H9 (cell line): ENCODE measurements at regions not wholly inside any gene's neighbourhood (a gene's known extent, or its start where the extent isn't known, plus 50 kb on each side); places are given as distances from the start of the nearest gene placed in this dataset.

Experiments
- DNase-seq: peaks from one replicate; pipeline ENCODE4 v3.0.0-alpha.2; 2017
- H2AFZ ChIP-seq: one replicate; pipeline ENCODE4 v1.6.1; 2013; ENCODE audit warnings: mild to moderate bottlenecking, low read length, control low read depth, moderate library complexity
- H2AK5ac ChIP-seq: 2 replicates; pipeline ENCODE4 v1.6.1; 2013; ENCODE audit warnings: low read length, control low read depth, mixed read lengths; ENCODE audit not compliant: insufficient read length
- H2BK120ac ChIP-seq: one replicate; pipeline ENCODE4 v1.6.1; 2013; ENCODE audit warnings: low read depth, mild to moderate bottlenecking, low read length, control low read depth, inconsistent platforms; ENCODE audit not compliant: poor library complexity, severe bottlenecking
- H2BK12ac ChIP-seq: 2 replicates; pipeline ENCODE4 v1.6.1; 2013; ENCODE audit warnings: low read length, control low read depth, mixed read lengths, low read depth; ENCODE audit not compliant: insufficient read length
- H2BK15ac ChIP-seq: 2 replicates; pipeline ENCODE4 v1.6.1; 2013; ENCODE audit warnings: low read depth, low read length, control low read depth
- H2BK20ac ChIP-seq: one replicate; pipeline ENCODE4 v1.6.1; 2013; ENCODE audit warnings: low read depth, mild to moderate bottlenecking, low read length, control low read depth, inconsistent platforms; ENCODE audit not compliant: poor library complexity, severe bottlenecking
- H2BK5ac ChIP-seq: 2 replicates; pipeline ENCODE4 v1.6.1; 2013; ENCODE audit warnings: low read length, control low read depth, mixed read lengths; ENCODE audit not compliant: insufficient read length
- H3K14ac ChIP-seq: 2 replicates; pipeline ENCODE4 v1.6.1; 2013; ENCODE audit warnings: low read length, control low read depth; ENCODE audit not compliant: insufficient read depth
- H3K18ac ChIP-seq: 2 replicates; pipeline ENCODE4 v1.6.1; 2013; ENCODE audit warnings: low read depth, mild to moderate bottlenecking, mixed read lengths, low read length, control low read depth; ENCODE audit not compliant: insufficient read length
- H3K23ac ChIP-seq: 2 replicates; pipeline ENCODE4 v1.6.1; 2013; ENCODE audit warnings: low read length, control low read depth, mixed read lengths, low read depth; ENCODE audit not compliant: insufficient read length
- H3K23me2 ChIP-seq: 2 replicates; pipeline ENCODE4 v1.6.1; 2013; ENCODE audit warnings: low read depth, mild to moderate bottlenecking, mixed read lengths, low read length, control low read depth; ENCODE audit not compliant: insufficient read length, poor library complexity, severe bottlenecking
- H3K27ac ChIP-seq: 2 replicates; pipeline ENCODE4 v1.5.1; 2013; ENCODE audit warnings: low read length, control low read depth, mixed read lengths, low read depth; ENCODE audit not compliant: insufficient read length
- H3K27me3 ChIP-seq: 2 replicates; pipeline ENCODE4 v1.6.1; 2013; ENCODE audit warnings: low read length, control low read depth, inconsistent platforms; ENCODE audit not compliant: insufficient read depth
- H3K4ac ChIP-seq: 2 replicates; pipeline ENCODE4 v1.6.1; 2013; ENCODE audit warnings: low read depth, mild to moderate bottlenecking, control low read depth, inconsistent platforms, low read length, moderate library complexity
- H3K4me1 ChIP-seq: 2 replicates; pipeline ENCODE4 v1.6.1; 2013; ENCODE audit warnings: low read length, control low read depth, inconsistent platforms; ENCODE audit not compliant: insufficient read depth
- H3K4me2 ChIP-seq: 2 replicates; pipeline ENCODE4 v1.6.1; 2013; ENCODE audit warnings: low read length, control low read depth, mixed read lengths; ENCODE audit not compliant: insufficient read length, insufficient read depth
- H3K56ac ChIP-seq: 2 replicates; pipeline ENCODE4 v1.6.1; 2013; ENCODE audit warnings: low read depth, mild to moderate bottlenecking, mixed read lengths, low read length, control low read depth; ENCODE audit not compliant: insufficient read length
- H3K79me1 ChIP-seq: 2 replicates; pipeline ENCODE4 v1.6.1; 2013; ENCODE audit warnings: low read depth, mild to moderate bottlenecking, moderate library complexity, low read length, control low read depth, inconsistent platforms; ENCODE audit not compliant: insufficient read depth, poor library complexity, severe bottlenecking
- H3K79me2 ChIP-seq: 2 replicates; pipeline ENCODE4 v1.6.1; 2013; ENCODE audit warnings: low read length, control low read depth, inconsistent platforms; ENCODE audit not compliant: insufficient read depth
- H3K9ac ChIP-seq: 2 replicates; pipeline ENCODE4 v1.6.1; 2013; ENCODE audit warnings: low read length, control low read depth, mixed read lengths; ENCODE audit not compliant: insufficient read length; ENCODE audit errors: extremely low read depth
- H3K9me3 ChIP-seq: one replicate; pipeline ENCODE4 v1.6.1; 2013; ENCODE audit warnings: low read depth, low read length, inconsistent platforms; ENCODE audit not compliant: control insufficient read depth
- H3T11ph ChIP-seq: one replicate; pipeline ENCODE4 v1.6.1; 2013; ENCODE audit warnings: mild to moderate bottlenecking, low read length, control low read depth, inconsistent platforms
- H4K20me1 ChIP-seq: one replicate; pipeline ENCODE4 v1.6.1; 2013; ENCODE audit not compliant: control insufficient read depth, insufficient read length, insufficient read depth
- H4K5ac ChIP-seq: 2 replicates; pipeline ENCODE4 v1.6.1; 2013; ENCODE audit warnings: low read depth, mild to moderate bottlenecking, mixed read lengths, low read length, control low read depth; ENCODE audit not compliant: insufficient read length
- H4K8ac ChIP-seq: replicated peaks from 2 replicates; pipeline ENCODE4 v1.6.1; 2013; ENCODE audit warnings: low read length, control low read depth, mixed read lengths, low read depth; ENCODE audit not compliant: insufficient read length
- H4K91ac ChIP-seq: 2 replicates; pipeline ENCODE4 v1.6.1; 2013; ENCODE audit warnings: low read depth, mild to moderate bottlenecking, moderate library complexity, mixed read lengths, low read length, control low read depth; ENCODE audit not compliant: insufficient read length
- H3K27ac Mint-ChIP-seq, 3 experiments: 2 replicates in 2 of 3; 3 replicates in 1 of 3; pipeline ENCODE4 v1.8.0; 2020 to 2021; ENCODE audit warnings: mixed read lengths in 3 of 3, mild to moderate bottlenecking in 1 of 3, moderate library complexity in 1 of 3
- H3K27me3 Mint-ChIP-seq: 2 replicates; pipeline ENCODE4 v1.8.0; 2021; ENCODE audit warnings: low read depth, mild to moderate bottlenecking, moderate library complexity, mixed read lengths
- H3K36me3 Mint-ChIP-seq, 3 experiments: 2 replicates in 2 of 3; 3 replicates in 1 of 3; pipeline ENCODE4 v1.8.0; 2020 to 2021; ENCODE audit warnings: low read depth in 3 of 3, mixed read lengths in 3 of 3; ENCODE audit not compliant: insufficient read depth in 1 of 3
- H3K4me1 Mint-ChIP-seq, 2 experiments: 2 replicates each; pipeline ENCODE4 v1.8.0; 2020; ENCODE audit warnings: mixed read lengths in 2 of 2
- H3K4me3 Mint-ChIP-seq, 2 experiments: 2 replicates in 1 of 2; 3 replicates in 1 of 2; pipeline ENCODE4 v1.8.0; 2020 to 2021; ENCODE audit warnings: mild to moderate bottlenecking in 2 of 2, mixed read lengths in 2 of 2, moderate library complexity in 1 of 2
- H3K9me3 Mint-ChIP-seq, 2 experiments: 2 replicates in 1 of 2; 3 replicates in 1 of 2; pipeline ENCODE4 v1.8.0; 2020; ENCODE audit warnings: mild to moderate bottlenecking in 2 of 2, mixed read lengths in 2 of 2, moderate library complexity in 1 of 2
- CTCF ChIP-seq: fragments of 200-600 bp; sonication (generic); conservative IDR thresholded peaks from 3 replicates; pipeline ENCODE4 v1.8.0; 2021; ENCODE audit warnings: antibody characterized with exemption, mild to moderate bottlenecking
- WGBS: extraction: QIAGEN DNeasy Blood & Tissue Kit; methylation state at CpG from one replicate; pipeline ENCODE4 v1.1.7; 2013; ENCODE audit warnings: missing lambda C conversion rate, low lambda C conversion rate, mixed read lengths; ENCODE audit not compliant: insufficient read length; ENCODE audit errors: extremely low coverage; 5-methylcytosine and 5-hydroxymethylcytosine counted together

GRCh38 chr14:34177466-34177865 is 226.6 kb upstream of the EGLN3 start:
- no peaks in the 10 kb centered on the region for H3K36me3 Mint-ChIP-seq
- H3K14ac ChIP-seq = no peak overlapping the region
- H3K23me2 ChIP-seq = no peaks in the 10 kb centered on the region
- WGBS = no CpG with 5 or more reads among the region's 2 CpGs
- H3K4me1 ChIP-seq = no peaks in the 10 kb centered on the region
- no peak for DNase-seq
- H3T11ph ChIP-seq = no peak overlapping the region
- H3K4me3 Mint-ChIP-seq = no peak overlapping the region
- H3K79me1 ChIP-seq = no peaks in the 10 kb centered on the region
- no peaks in the 10 kb centered on the region for H3K27me3 Mint-ChIP-seq
- H4K91ac ChIP-seq = no peak overlapping the region
- H2BK20ac ChIP-seq = no peak overlapping the region
- no peak overlapping the region for H2AK5ac ChIP-seq
- H4K5ac ChIP-seq = no peak overlapping the region
- no peak overlapping the region for H3K56ac ChIP-seq
- H2AFZ ChIP-seq = no peak overlapping the region
- no peak overlapping the region for H3K4me2 ChIP-seq
- no peak overlapping the region for H3K9ac ChIP-seq
- no peaks in the 10 kb centered on the region for H3K9me3 Mint-ChIP-seq
- H2BK5ac ChIP-seq = no peak overlapping the region
- H2BK15ac ChIP-seq = no peak overlapping the region
- TF ChIP-seq CTCF = no peak
- no peak overlapping the region for H2BK12ac ChIP-seq
- H2BK120ac ChIP-seq = no peak overlapping the region
- H3K18ac ChIP-seq = no peak overlapping the region
- no peak overlapping the region for H3K23ac ChIP-seq
- H4K8ac ChIP-seq = no peak overlapping the region
- no peak overlapping the region for H3K27ac ChIP-seq
- H3K4ac ChIP-seq = no peak overlapping the region
- no peaks in the 10 kb centered on the region for H3K27me3 ChIP-seq
- no peaks in the 10 kb centered on the region for H3K9me3 ChIP-seq
- H3K79me2 ChIP-seq = no peaks in the 10 kb centered on the region
- H4K20me1 ChIP-seq = no peaks in the 10 kb centered on the region
- no peak overlapping the region for H3K27ac Mint-ChIP-seq
- H3K4me1 Mint-ChIP-seq = peaks cover 3 to 9% of the 10 kb centered on the region in 2 experiments; a peak in 3 of 4 replicates
